ENCODE measurements at regions not wholly inside any gene's neighbourhood (a gene's known extent, or its start where the extent isn't known, plus 50 kb on each side); places are given as distances from the start of the nearest gene placed in this dataset.

GRCh38 chr2:39609917-39610316 is 55.8 kb upstream of the TMEM178A start:
- Histone ChIP-seq H3K23me2 (ENCODE audit: low read depth, low read length) (no peaks in the 10 kb centered on the region), H3K14ac (ENCODE audit: insufficient read length) (no peak overlapping the region), H3K9me3 (ENCODE audit: insufficient read depth in 2 of 2, low read depth in 1 of 2, low read length in 1 of 2) (no peaks in the 10 kb centered on the region), H2AFZ (ENCODE audit: low read length) (no peak overlapping the region), H2BK20ac (ENCODE audit: low read length) (no peak overlapping the region), H4K8ac (ENCODE audit: extremely low read depth, insufficient read depth, low read length) (no peak overlapping the region), H3K36me3 (ENCODE audit: control insufficient read depth in 2 of 4, insufficient read depth in 4 of 4, low read length in 3 of 4) (no peaks in the 10 kb centered on the region), H4K20me1 (replicated peaks in 1 of 2; ENCODE audit: control insufficient read depth in 1 of 2, insufficient read depth in 2 of 2, low read length in 2 of 2) (no peaks in the 10 kb centered on the region), H3K9ac (replicated peaks in 1 of 4; ENCODE audit: extremely low read depth in 1 of 4, low read depth in 3 of 4, low read length in 3 of 4) (no peak overlapping the region), H2BK5ac (ENCODE audit: low read depth, low read length) (no peak overlapping the region), H3K4me1 (replicated peaks in 1 of 4; ENCODE audit: control insufficient read depth in 3 of 4, insufficient read depth in 4 of 4, low read length in 3 of 4) (peaks cover 0 to 4% (median 2%) of the 10 kb centered on the region in 4 experiments; a peak in 2 of 7 replicates), H2BK120ac (replicated peaks; ENCODE audit: low read depth, low read length) (no peak overlapping the region), H3K4me3 (ENCODE audit: extremely low read depth in 1 of 4, insufficient read depth in 2 of 4, low read depth in 3 of 4, low read length in 4 of 4) (no peak overlapping the region), H3K79me2 (ENCODE audit: control insufficient read depth in 1 of 2, insufficient read depth in 2 of 2, low read length in 2 of 2) (no peaks in the 10 kb centered on the region), H3K23ac (ENCODE audit: insufficient read length) (no peak overlapping the region), H2AK5ac (ENCODE audit: low read depth, low read length) (no peak overlapping the region), H3K18ac (ENCODE audit: extremely low read depth, low read length) (no peak overlapping the region), H4K91ac (replicated peaks; ENCODE audit: insufficient read length, low read length) (peak overlapping the region; percentile 19), H4K5ac (ENCODE audit: insufficient read length, low read depth, low read length) (no peak overlapping the region), H2BK12ac (ENCODE audit: low read depth, low read length) (no peak overlapping the region), H3K27me3 (replicated peaks in 1 of 4; ENCODE audit: control insufficient read depth in 3 of 4, extremely low read depth in 1 of 4, insufficient read depth in 3 of 4, low read length in 3 of 4) (no peaks in the 10 kb centered on the region), H2BK15ac (ENCODE audit: low read length) (no peak overlapping the region), H3K4ac (replicated peaks; ENCODE audit: insufficient read length, low read depth, low read length) (no peak overlapping the region), H3K79me1 (ENCODE audit: low read depth, low read length) (no peaks in the 10 kb centered on the region), H3K27ac (ENCODE audit: low read depth, low read length) (no peak overlapping the region), H3K4me2 (ENCODE audit: insufficient read depth in 1 of 2, low read depth in 2 of 2, low read length in 2 of 2) (no peak overlapping the region), H3K56ac (replicated peaks; ENCODE audit: insufficient read length, low read depth, low read length) (no peak overlapping the region)
- POLR2A ChIA-PET (ENCODE audit: partially characterized antibody) = no interaction called here
- CTCF ChIA-PET (ENCODE audit: partially characterized antibody) = interaction anchor here (1.2 to 1.8 kb wide), 4 partner anchors 17 to 230 kb away, joined by 3 to 5 read pairs (median 4); no protein-coding TSS in a partner anchor
- FAIRE-seq = no peak
- 90% methylated on average over 2 of the region's 2 CpGs; no CpG with 5 or more reads in 1 of the 2 experiments for WGBS, 2 experiments (ENCODE audit: extremely low coverage in 1 of 2, insufficient coverage in 1 of 2, insufficient read length in 1 of 2, insufficient replicate concordance in 2 of 2, low coverage in 1 of 2, low lambda C conversion rate in 2 of 2, missing lambda C conversion rate in 1 of 2)
- no peak for DNase-seq (ENCODE audit: low read depth in 1 of 2, low spot score in 2 of 2)
- TF ChIP-seq EGR1 (IDR thresholded peaks at IDR 0.05; ENCODE audit: borderline replicate concordance, low read depth, low read length) = no peak
- no peak for TF ChIP-seq E2F6 (IDR thresholded peaks at IDR 0.05)
- no peak for TF ChIP-seq SAP30 (IDR thresholded peaks at IDR 0.05; ENCODE audit: insufficient read depth, insufficient replicate concordance, low read length)
- no peak for TF ChIP-seq TBP (IDR thresholded peaks at IDR 0.05; ENCODE audit: low read depth, low read length)
- no peak for TF ChIP-seq RXRA (IDR thresholded peaks at IDR 0.05; ENCODE audit: insufficient read depth, low read depth, low read length)
- TF ChIP-seq EZH2 (IDR thresholded peaks at IDR 0.05; ENCODE audit: low read depth, low read length, severe bottlenecking) = no peak
- no peak for TF ChIP-seq NRF1 (IDR thresholded peaks at IDR 0.05; ENCODE audit: low read depth, low read length)
- no peak for TF ChIP-seq SP2 (IDR thresholded peaks at IDR 0.05; ENCODE audit: low read length)
- no peak for TF ChIP-seq KDM1A (IDR thresholded peaks at IDR 0.05; ENCODE audit: borderline replicate concordance, low read length)
- TF ChIP-seq POLR2AphosphoS5 (IDR thresholded peaks at IDR 0.05; ENCODE audit: low read depth, low read length) = no peak
- no peak for TF ChIP-seq ATF3 (IDR thresholded peaks at IDR 0.05; ENCODE audit: insufficient read depth, low read depth, low read length)
- no peak for TF ChIP-seq SIN3A (conservative IDR thresholded peaks at IDR 0.05 in 1 of 2, IDR thresholded peaks at IDR 0.05 in 1 of 2; ENCODE audit: low read depth in 1 of 2, low read length in 2 of 2)

Measured in H1 (cell line).